ENCODE measurements at regions not wholly inside any gene's neighbourhood (a gene's known extent, or its start where the extent isn't known, plus 50 kb on each side); places are given as distances from the start of the nearest gene placed in this dataset.

DNA sequence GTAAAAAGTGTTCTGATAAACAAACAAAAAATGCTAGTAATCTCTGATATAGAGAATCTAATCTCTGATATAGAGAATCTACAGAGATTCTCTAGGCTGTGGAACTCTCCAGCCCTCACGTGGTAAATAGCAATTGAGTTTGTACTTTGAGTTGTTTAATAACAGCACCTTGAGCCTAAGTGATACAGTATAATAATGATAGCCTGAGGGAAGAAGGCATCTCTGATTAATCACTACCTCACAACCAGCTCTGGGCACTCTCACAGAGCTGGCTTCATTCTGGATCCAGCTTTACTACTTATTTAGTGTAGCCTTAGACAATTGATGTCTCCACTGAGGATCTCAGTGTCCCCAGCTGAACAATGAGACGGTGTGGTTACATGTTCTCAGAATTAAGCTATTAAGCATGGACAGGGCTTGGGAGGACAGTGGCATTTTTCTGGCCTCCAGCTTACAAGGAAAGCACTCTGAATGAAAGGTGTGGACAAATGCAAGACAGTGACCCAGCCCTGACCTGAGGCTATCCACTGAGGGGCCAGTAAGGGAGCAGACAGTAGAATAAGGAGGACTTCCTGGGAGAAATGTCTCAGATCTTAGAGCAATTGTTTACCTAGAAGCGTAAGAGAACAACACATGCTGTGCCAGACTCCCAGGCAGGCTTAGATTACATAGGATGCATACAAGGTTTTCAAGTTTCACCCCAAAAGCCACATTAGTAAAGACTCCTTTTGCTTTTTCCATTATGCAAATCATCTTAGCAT, 88.7 kb upstream of the DRD2 start:
- no peak for ATAC-seq
- TF ChIP-seq ZC3H10 (CRISPR knock-in tag; IDR thresholded peaks at IDR 0.05), result no peak
- no peak for TF ChIP-seq OSR1 (CRISPR knock-in tag; IDR thresholded peaks at IDR 0.05)
- no peak for TF ChIP-seq ZNF70 (CRISPR knock-in tag; IDR thresholded peaks at IDR 0.05)
- no peak for TF ChIP-seq ZFP3 (CRISPR knock-in tag; IDR thresholded peaks at IDR 0.05)
- no peak for TF ChIP-seq ESRRG (CRISPR knock-in tag; IDR thresholded peaks at IDR 0.05)
- TF ChIP-seq, protein P1, sequence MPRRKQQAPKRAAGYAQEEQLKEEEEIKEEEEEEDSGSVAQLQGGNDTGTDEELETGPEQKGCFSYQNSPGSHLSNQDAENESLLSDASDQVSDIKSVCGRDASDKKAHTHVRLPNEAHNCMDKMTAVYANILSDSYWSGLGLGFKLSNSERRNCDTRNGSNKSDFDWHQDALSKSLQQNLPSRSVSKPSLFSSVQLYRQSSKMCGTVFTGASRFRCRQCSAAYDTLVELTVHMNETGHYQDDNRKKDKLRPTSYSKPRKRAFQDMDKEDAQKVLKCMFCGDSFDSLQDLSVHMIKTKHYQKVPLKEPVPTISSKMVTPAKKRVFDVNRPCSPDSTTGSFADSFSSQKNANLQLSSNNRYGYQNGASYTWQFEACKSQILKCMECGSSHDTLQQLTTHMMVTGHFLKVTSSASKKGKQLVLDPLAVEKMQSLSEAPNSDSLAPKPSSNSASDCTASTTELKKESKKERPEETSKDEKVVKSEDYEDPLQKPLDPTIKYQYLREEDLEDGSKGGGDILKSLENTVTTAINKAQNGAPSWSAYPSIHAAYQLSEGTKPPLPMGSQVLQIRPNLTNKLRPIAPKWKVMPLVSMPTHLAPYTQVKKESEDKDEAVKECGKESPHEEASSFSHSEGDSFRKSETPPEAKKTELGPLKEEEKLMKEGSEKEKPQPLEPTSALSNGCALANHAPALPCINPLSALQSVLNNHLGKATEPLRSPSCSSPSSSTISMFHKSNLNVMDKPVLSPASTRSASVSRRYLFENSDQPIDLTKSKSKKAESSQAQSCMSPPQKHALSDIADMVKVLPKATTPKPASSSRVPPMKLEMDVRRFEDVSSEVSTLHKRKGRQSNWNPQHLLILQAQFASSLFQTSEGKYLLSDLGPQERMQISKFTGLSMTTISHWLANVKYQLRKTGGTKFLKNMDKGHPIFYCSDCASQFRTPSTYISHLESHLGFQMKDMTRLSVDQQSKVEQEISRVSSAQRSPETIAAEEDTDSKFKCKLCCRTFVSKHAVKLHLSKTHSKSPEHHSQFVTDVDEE (CRISPR knock-in tag; IDR thresholded peaks at IDR 0.05), result no peak
- TF ChIP-seq, protein P2, sequence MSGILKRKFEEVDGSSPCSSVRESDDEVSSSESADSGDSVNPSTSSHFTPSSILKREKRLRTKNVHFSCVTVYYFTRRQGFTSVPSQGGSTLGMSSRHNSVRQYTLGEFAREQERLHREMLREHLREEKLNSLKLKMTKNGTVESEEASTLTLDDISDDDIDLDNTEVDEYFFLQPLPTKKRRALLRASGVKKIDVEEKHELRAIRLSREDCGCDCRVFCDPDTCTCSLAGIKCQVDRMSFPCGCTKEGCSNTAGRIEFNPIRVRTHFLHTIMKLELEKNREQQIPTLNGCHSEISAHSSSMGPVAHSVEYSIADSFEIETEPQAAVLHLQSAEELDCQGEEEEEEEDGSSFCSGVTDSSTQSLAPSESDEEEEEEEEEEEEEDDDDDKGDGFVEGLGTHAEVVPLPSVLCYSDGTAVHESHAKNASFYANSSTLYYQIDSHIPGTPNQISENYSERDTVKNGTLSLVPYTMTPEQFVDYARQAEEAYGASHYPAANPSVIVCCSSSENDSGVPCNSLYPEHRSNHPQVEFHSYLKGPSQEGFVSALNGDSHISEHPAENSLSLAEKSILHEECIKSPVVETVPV (CRISPR knock-in tag; IDR thresholded peaks at IDR 0.05), result no peak
- TF ChIP-seq, protein P3, sequence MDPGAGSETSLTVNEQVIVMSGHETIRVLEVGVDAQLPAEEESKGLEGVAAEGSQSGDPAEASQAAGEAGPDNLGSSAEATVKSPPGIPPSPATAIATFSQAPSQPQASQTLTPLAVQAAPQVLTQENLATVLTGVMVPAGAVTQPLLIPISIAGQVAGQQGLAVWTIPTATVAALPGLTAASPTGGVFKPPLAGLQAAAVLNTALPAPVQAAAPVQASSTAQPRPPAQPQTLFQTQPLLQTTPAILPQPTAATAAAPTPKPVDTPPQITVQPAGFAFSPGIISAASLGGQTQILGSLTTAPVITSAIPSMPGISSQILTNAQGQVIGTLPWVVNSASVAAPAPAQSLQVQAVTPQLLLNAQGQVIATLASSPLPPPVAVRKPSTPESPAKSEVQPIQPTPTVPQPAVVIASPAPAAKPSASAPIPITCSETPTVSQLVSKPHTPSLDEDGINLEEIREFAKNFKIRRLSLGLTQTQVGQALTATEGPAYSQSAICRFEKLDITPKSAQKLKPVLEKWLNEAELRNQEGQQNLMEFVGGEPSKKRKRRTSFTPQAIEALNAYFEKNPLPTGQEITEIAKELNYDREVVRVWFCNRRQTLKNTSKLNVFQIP (CRISPR knock-in tag; IDR thresholded peaks at IDR 0.05; ENCODE audit: borderline replicate concordance, low read depth), result no peak
- TF ChIP-seq, protein P4, sequence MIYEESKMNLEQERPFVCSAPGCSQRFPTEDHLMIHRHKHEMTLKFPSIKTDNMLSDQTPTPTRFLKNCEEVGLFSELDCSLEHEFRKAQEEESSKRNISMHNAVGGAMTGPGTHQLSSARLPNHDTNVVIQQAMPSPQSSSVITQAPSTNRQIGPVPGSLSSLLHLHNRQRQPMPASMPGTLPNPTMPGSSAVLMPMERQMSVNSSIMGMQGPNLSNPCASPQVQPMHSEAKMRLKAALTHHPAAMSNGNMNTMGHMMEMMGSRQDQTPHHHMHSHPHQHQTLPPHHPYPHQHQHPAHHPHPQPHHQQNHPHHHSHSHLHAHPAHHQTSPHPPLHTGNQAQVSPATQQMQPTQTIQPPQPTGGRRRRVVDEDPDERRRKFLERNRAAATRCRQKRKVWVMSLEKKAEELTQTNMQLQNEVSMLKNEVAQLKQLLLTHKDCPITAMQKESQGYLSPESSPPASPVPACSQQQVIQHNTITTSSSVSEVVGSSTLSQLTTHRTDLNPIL (CRISPR knock-in tag; IDR thresholded peaks at IDR 0.05; ENCODE audit: low read depth), result no peak
- no peak for TF ChIP-seq ZNF565 (CRISPR knock-in tag; conservative IDR thresholded peaks at IDR 0.05; ENCODE audit: low read depth)
- TF ChIP-seq PPARA (CRISPR knock-in tag; IDR thresholded peaks at IDR 0.05; ENCODE audit: borderline replicate concordance), result no peak

DNA sequence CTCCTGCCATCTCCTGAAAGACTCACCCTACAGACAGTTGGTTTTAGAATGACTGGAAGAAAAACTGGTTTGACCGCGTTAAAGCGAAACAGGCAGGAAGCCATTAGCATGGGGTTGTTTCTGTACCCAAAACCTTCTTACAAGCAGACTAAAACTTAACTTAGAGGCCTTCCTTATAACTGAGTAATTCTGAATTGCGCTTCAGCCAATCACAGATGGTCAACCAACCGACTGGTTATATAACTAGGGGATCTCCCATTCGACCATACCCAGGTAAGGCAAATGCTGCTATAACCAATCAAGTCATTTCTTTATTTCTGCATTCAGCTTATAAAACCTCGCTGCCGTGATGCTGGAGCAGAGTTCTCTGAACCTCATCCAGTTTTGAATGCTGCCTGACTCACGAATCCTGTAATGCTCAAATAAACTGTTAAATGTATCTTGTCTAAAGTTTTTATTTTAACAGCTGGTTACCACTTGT, 87.8 kb upstream of the DRD2 start:
- no peak for ATAC-seq
- TF ChIP-seq ZFP3 (CRISPR knock-in tag; IDR thresholded peaks at IDR 0.05) (no peak), ZNF565 (CRISPR knock-in tag; conservative IDR thresholded peaks at IDR 0.05; ENCODE audit: low read depth) (no peak), ZNF70 (CRISPR knock-in tag; IDR thresholded peaks at IDR 0.05) (no peak), ESRRG (CRISPR knock-in tag; IDR thresholded peaks at IDR 0.05) (no peak), GLIS3 (CRISPR knock-in tag; IDR thresholded peaks at IDR 0.05) (no peak), ARNTL (CRISPR knock-in tag; IDR thresholded peaks at IDR 0.05; ENCODE audit: borderline replicate concordance, low read depth) (no peak), ZFP30 (CRISPR knock-in tag; IDR thresholded peaks at IDR 0.05) (no peak), TOX (CRISPR knock-in tag; IDR thresholded peaks at IDR 0.05; ENCODE audit: borderline replicate concordance) (no peak), CSDC2 (CRISPR knock-in tag; IDR thresholded peaks at IDR 0.05) (no peak)

DNA sequence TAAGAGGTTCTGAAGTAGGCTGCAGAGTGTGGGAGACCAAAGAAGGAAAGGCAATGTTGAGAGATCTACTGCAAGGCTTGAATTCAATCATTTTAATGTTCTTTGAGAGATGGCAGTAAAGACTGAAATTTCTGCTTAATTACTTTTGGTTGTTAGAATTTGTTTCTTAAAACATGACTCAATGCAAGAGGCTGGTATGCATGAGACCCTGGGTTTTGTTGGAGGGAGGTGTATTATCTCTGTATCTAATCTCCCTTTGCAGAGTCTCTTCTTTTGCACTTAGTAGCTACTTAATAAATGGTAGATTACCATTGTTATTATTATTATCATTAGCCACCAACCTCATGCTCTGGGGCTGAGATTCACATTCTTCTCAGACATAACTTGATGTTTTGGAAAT, 87.4 kb upstream of the DRD2 start:
- no peak for ATAC-seq
- TF ChIP-seq ISL1 (CRISPR knock-in tag; IDR thresholded peaks at IDR 0.05) (no peak), BACH2 (CRISPR knock-in tag; IDR thresholded peaks at IDR 0.05; ENCODE audit: borderline replicate concordance) (no peak), ZFP3 (CRISPR knock-in tag; IDR thresholded peaks at IDR 0.05) (no peak), ZFP30 (CRISPR knock-in tag; IDR thresholded peaks at IDR 0.05) (no peak), ZNF8 (CRISPR knock-in tag; IDR thresholded peaks at IDR 0.05) (no peak), TOX (CRISPR knock-in tag; IDR thresholded peaks at IDR 0.05; ENCODE audit: borderline replicate concordance) (no peak), CSDC2 (CRISPR knock-in tag; IDR thresholded peaks at IDR 0.05) (no peak), OSR1 (CRISPR knock-in tag; IDR thresholded peaks at IDR 0.05) (no peak), ARNTL (CRISPR knock-in tag; IDR thresholded peaks at IDR 0.05; ENCODE audit: borderline replicate concordance, low read depth) (no peak), RARB (CRISPR knock-in tag; IDR thresholded peaks at IDR 0.05) (no peak), ZC3H10 (CRISPR knock-in tag; IDR thresholded peaks at IDR 0.05) (no peak), TCF4 (CRISPR knock-in tag; IDR thresholded peaks at IDR 0.05; ENCODE audit: borderline replicate concordance) (no peak), ZNF70 (CRISPR knock-in tag; IDR thresholded peaks at IDR 0.05) (no peak), GLIS3 (CRISPR knock-in tag; IDR thresholded peaks at IDR 0.05) (no peak), ESRRG (CRISPR knock-in tag; IDR thresholded peaks at IDR 0.05) (no peak)
- TF ChIP-seq, protein P5, sequence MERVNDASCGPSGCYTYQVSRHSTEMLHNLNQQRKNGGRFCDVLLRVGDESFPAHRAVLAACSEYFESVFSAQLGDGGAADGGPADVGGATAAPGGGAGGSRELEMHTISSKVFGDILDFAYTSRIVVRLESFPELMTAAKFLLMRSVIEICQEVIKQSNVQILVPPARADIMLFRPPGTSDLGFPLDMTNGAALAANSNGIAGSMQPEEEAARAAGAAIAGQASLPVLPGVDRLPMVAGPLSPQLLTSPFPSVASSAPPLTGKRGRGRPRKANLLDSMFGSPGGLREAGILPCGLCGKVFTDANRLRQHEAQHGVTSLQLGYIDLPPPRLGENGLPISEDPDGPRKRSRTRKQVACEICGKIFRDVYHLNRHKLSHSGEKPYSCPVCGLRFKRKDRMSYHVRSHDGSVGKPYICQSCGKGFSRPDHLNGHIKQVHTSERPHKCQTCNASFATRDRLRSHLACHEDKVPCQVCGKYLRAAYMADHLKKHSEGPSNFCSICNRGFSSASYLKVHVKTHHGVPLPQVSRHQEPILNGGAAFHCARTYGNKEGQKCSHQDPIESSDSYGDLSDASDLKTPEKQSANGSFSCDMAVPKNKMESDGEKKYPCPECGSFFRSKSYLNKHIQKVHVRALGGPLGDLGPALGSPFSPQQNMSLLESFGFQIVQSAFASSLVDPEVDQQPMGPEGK (CRISPR knock-in tag; IDR thresholded peaks at IDR 0.05; ENCODE audit: borderline replicate concordance), result no peak
- TF ChIP-seq, protein P1 (CRISPR knock-in tag; IDR thresholded peaks at IDR 0.05), result no peak
- TF ChIP-seq, protein P3 (CRISPR knock-in tag; IDR thresholded peaks at IDR 0.05; ENCODE audit: borderline replicate concordance, low read depth), result no peak
